HG02970 (cell line): ENCODE measurements at regions not wholly inside any gene's neighbourhood (a gene's known extent, or its start where the extent isn't known, plus 50 kb on each side); places are given as distances from the start of the nearest gene placed in this dataset.

ENCODE experiments used
- ATAC-seq: cut with Tn5 transposase; IDR thresholded peaks from one replicate; pipeline ENCODE4 v1.9.1; 2021; ENCODE audit warnings: mild to moderate bottlenecking, moderate library complexity, moderate number of reproducible peaks; ENCODE audit not compliant: unreplicated experiment, low FRiP score

GRCh38 chr2:106706283-106706682, 179.7 kb downstream of the ST6GAL2 start:
- ATAC-seq = no peak

- no peak for ATAC-seq
Observed at GRCh38 chr2:106708209-106708608, 177.8 kb downstream of the ST6GAL2 start.

DNA sequence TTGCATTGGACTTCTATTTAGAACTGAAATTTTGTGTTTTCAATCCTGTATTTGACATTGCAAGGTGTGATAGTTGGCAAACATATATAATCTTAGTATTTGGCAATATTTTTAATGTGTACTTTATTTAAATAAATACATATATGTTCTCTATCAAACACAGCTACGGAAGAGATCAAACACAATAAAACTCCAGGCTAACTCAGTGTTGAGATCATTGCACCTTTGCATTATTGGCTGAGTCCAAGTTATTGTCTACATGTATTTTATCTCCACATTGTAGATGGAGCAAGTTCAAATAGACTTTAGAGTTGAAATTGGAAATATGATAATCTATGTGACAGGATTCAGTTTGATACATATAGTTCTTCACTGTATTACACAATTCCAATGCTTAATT, 176.7 kb downstream of the ST6GAL2 start:
- ATAC-seq = no peak

- ATAC-seq = no peak
Observed at GRCh38 chr2:106719222-106719621, 166.7 kb downstream of the ST6GAL2 start.

- no peak for ATAC-seq
Observed at GRCh38 chr2:106720026-106720425, 165.9 kb downstream of the ST6GAL2 start.

DNA sequence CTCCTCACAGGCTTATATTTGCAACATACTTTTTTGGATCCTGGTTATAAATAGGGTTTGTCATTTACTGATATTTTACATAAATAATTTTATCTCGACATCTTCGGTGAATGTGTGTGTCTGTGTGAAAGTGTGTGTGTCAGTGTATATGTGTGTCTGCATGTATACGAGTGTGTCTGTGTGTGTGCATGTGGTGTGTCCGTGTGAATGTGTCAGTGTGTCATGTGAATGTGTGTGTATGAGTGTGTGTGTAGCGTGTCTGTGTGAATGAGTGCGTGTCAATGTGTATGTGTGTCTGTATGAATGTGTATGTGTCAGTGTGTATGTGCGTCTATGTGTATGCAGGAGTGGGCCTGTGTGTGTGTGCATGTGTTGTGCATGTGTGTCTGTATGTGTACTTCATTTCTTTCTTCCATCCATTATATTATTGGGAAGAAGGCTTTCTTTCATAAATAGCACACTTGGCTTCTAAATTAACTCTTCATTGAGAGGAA, 161.6 kb downstream of the ST6GAL2 start:
- ATAC-seq = no peak

- ATAC-seq = no peak
Observed at GRCh38 chr2:106734165-106734564, 151.8 kb downstream of the ST6GAL2 start.

GRCh38 chr2:106735807-106736206, 150.2 kb downstream of the ST6GAL2 start:
- no peak for ATAC-seq

GRCh38 chr2:106736221-106736620, 149.7 kb downstream of the ST6GAL2 start:
- no peak for ATAC-seq

DNA sequence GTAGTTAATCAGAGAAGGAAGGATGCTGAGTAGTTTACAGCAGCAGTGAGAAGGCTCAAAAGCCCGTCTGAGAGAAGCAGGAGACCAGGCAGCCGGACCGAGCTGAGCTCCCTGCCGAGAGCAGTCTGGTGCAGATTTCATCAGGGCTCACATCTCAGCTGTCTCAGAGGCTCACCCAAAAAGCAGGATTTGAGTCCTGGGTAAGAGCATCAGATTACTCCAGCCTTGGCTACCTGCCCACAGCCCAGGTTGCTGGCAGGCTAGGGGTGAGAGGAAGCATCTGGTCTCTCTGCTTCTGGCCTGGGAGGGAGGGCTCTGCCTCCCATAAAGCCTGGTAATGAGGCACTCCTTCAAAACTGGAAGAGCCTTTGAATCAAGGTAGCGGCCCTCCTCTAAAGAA, 140.5 kb downstream of the ST6GAL2 start:
- no peak for ATAC-seq

- ATAC-seq = no peak
Observed at GRCh38 chr2:106749823-106750222, 136.1 kb downstream of the ST6GAL2 start.
